Stimulated activated CD8-positive, alpha-beta memory T cell treated with anti-CD3 and anti-CD28 coated beads, Interleukin-2, amount 100 ng/mL, for 1 hour (primary cell): ENCODE measurements at regions not wholly inside any gene's neighbourhood (a gene's known extent, or its start where the extent isn't known, plus 50 kb on each side); places are given as distances from the start of the nearest gene placed in this dataset.
"Not testable (repeated sequence)": the region's sequence is repeated elsewhere in the genome, so short reads cannot be mapped to it uniquely, and the experiment has no call there.

ENCODE experiments used
- DNase-seq, 2 donors: peaks; one replicate each; pipeline ENCODE4 v3.0.0-alpha.2; 2020; ENCODE audit warnings: low read depth in 2 of 2

DNA sequence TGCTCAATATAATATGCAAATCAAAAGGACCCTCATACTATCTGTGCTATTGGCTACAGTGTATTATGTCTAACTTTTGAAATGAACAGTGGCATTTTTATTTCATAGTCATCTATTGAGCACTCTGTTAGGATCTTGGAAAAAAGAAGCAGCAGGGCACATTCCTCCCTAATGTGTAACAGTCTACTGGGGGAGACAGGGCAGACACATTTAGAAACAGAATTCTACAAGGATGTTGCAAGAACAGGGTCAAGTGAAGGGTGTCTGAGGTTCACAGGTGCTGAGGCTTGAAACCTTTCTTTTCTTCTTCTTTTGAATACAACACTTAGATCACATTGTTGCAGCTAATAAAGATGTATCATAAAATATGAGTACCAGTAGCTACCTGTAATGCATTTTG, 129.7 kb upstream of the SLC4A4 start:
- DNase-seq, result no peak

DNA sequence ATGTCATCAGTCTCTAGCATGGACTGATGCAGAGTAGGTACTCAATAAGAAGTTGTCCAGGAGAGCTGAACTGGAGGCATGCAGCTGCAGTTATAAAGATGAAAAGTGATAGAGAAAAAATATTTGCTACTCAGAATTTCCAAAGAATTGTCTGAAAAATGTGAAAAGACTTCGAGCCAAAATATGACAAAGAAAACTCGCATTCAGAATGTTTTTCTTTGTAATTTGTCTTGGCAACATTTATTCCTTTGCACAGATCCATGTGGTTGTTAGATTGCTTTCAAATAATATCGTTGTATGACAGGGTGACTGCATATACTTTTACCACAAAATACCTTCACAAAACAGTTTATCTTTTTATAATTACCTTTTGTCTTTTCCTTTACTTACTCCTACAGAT, 128.0 kb upstream of the SLC4A4 start:
- no peak for DNase-seq

DNA sequence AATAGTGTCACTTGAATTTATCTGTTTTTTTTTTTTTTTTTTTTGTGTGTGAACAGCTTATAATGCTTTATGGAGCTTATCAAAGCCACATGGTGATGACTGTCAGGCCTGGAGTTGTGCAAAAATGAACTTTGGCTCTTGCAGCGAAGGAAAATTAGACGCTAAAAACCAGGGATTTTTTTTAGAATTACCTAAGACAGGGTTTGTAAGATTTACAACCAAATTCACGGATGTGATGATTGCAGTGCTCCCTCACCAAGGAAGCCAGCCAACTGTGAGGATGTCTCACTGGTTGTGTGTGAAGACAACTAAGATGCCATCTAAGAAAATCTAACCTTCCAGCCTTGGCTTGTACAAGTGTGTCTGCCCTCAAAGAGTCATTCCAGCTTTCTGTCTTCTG, 127.1 kb upstream of the SLC4A4 start:
- DNase-seq, result no peak

DNA sequence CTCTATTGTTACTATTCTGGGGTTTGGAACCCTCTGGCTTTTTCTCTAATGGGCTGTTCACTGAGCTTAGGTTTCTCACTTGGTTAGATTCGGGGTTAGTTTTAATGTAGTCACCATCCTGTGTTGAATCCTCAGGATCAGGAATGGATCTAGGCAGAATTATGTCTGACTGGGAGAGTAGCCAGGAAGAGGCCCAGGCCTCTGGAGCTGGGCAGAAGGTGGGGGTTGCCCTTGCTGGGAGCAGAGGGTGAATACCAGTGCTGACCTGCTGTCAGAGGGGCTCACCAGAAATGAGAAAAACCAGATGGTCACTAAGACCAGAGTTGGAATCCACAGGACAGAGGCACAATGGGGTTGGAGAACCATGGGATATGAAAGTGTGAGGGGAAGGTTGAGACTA, 126.6 kb upstream of the SLC4A4 start:
- no peak for DNase-seq

DNA sequence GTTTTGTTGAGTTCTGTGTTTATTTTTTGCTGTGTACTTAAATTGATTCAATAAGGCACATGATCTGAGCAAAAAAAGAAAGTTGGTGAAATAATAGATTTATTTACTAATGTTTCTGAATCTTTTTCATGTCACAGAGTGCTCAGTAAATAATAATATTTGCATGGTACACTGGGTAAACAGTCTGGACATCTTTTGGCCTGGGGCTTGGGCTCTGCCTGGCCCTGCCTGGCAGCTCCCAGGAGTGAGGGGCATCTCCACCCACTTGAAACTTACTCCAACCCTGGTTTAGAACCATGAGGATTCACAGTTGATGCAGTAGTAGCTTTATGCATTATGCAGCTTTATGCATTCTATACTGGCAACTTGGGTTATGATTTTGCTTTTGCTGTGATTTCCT, 124.2 kb upstream of the SLC4A4 start:
- DNase-seq, result no peak

DNA sequence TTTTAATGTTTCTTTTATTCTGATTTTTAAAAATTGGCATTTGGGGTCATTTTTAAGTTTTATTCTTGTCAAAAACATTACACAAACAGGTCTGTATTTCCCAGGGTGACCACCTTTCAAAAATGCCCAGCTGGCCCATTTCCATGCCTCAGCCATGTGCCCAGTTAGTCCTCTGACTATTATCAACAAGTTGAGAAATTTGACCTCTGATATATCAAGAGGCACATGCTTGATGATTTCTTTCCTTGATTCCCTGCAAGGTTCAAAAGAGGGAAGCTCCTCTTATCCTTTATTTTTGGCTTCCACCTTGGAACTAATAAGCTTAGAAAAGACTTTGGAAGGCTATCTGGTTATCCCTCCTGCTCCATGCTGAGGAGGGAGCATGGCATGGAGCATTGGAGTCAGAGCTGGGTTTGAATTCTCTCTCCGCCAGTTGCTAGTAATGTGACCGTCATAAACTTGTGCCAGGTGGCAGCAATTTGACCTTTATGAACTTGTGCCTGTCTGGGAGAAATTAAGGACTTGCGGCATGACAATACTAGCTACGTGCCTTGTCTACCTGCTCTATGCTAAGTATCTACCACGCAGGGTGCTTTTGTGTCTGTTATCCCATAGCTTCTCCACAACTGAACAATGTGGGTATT, 122.4 kb upstream of the SLC4A4 start:
- no peak for DNase-seq

DNA sequence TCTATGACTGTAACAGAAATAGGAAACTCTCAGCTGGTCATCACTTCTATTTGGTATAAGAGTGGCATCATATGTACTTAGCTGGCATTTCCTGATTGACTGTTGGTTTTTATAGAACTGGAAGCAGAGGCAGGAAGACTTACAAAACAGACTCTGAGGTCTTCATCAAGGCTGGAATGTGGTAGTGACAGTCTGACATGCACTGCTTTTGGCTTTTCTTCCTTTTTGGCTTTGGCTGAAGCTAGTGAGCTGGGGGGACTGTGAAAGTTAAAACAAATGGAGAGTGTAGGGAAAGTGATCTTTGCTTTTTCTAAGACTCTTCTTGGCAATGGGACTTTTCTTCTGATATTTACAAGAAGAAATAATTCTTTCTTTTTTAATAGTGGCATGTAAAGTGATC, 121.1 kb upstream of the SLC4A4 start:
- DNase-seq, result no peak

DNA sequence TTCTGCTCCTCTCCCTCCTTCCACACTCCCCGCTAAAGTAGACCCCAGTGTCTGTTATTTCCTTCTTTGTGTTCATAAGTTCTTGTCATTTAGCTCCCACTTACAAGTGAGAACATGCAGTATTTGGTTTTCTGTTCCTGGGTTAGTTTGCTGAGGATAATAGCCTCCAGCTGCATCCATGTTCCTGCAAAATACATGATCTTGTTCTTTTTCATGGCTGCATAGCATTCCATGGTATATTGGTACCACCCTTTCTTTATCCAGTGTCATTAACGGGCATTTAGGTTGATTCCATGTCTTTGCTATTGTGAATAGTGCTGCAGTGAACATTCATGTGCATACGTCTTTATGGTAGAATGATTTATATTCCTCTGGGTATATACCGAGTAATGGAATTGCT, 118.0 kb upstream of the SLC4A4 start:
- DNase-seq, result not testable (repeated sequence)

DNA sequence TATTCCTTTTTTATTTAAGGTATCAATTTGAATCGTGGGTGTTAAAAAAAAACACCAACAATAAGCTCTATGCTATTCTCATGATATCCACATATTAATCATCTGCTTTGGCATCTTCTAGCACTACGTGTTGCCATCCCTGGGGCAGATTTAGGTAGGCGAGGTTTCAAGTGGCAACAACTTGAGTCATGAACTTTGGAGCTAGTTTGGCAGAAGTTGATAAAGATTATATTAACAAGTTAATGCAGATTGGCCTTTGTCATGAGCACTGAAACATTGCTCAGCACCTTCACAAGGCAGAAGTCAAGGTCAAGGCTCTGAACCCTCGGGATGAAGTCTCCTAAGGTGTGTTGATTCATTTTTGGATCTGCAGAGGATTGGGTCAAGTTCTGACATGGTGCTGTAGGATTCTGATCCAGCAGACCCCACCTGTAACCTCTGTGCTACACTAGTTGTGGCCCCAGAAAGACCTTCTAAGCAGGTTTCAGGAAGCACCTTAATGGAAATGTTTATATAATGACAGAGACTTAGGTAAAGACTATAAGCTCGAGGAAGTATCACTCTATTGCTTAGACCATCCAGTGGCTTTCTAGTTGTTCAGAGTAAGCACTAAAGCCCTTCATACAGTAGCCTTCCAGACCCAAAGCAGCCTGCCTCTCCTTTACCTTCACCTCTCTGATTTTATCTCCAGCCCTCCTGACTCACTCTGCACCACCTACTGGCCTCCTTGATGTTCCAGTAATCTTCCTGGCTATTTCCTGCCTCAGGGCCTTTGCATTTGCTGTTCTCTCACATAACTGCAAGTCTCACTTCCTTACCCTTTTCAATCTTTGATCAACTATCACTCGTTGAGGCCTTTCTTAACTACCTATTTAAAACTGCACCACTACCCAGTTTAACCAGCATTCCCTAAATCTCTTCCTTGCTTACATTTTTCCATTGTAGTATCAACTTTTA, 117.0 kb upstream of the SLC4A4 start:
- DNase-seq, result no peak

DNA sequence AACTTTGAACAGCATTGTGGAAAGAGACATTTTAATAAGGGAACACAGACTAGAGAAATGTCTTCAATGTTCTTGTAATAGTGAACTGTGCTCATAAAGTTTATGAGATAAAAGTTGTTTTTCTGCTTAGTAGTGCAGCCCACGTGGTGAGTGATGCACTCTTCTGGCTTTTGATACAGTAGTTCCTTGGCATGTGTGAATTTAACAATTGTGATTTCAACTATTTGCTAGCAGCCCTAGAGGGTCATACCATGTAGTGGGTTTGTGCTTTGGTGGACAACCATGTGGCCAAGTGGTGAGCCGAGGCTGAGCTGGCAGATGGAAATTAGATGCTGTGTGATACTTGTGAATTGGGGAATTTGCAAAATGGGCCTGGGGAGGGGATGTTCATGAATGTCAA, 116.2 kb upstream of the SLC4A4 start:
- DNase-seq, result no peak

DNA sequence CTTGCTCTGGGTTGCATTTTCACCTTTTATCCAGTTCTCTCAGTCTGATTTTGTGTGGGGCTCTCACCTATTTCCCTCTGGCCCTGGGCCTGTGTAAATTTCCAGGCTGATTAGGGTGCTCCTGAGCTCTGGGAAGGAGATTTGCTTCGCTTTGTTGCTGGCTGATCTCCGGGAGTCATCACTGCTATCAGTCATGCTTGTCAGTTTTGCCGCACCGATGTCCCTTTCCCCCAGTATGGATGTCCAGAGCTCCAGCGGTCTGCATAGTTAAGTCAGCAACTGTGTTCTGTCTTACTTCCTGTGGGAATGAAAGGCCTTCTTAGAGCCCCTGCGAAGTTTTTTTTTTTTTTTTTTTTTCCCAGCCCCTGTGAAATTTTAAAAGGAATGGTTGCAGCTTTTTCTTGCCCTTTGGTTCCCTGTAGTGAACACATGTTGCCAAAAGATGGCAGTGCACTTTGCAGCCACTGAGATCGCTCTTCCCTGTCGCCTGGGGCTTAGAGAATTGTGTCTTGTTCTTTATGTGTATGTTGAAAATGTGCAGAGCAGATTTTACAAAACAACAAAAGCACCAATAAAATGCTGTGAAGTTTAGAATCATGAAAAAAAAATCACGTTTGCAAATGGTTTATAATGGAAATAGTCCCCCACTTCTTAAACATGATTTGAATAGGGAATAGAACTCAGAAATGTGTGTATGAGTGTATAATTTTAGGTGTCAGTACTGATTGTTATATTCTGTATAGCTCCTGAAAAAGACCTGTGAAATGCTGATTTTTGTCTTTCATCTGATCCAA, 109.1 kb upstream of the SLC4A4 start:
- no peak for DNase-seq

DNA sequence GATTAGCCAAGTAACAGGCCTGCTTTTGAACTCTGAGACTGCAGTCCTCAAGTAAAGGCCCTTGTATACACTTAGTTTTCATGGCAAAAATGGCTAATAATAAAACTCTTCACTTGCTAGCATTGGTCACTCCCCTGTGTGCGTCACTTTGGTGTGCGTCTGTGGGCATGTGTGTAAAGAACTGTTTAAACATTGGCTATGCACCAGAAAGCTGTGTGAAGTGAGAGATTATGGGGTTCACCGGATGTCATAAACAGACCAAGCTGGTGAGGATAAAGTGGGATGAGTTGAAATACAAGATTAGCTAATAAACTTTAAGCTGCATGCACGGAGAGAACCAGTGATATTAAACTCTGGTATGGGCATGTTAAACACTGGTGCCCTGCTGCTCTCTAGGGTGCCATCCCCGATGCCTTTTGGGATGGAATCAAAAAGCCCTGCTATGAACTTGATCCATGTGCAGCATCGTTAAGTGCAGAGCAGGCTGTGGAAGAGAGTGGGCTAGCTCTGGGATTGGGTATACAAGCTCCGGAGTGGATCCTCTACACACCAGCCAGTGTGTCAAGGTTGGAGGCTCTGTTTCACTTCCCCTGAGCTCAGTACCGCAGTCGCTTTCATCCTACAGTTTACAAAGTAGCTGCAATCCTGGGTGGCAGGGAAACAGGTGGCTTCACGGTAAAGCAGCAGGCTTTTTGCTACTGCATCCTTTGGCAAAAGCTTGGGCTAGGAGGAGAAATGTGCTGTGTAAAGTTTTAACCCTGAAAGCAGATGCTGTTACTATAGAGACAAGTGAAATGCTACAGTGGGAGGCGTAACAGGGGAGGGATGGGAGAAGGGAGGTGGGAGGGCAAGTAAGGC, 108.3 kb upstream of the SLC4A4 start:
- no peak for DNase-seq

DNA sequence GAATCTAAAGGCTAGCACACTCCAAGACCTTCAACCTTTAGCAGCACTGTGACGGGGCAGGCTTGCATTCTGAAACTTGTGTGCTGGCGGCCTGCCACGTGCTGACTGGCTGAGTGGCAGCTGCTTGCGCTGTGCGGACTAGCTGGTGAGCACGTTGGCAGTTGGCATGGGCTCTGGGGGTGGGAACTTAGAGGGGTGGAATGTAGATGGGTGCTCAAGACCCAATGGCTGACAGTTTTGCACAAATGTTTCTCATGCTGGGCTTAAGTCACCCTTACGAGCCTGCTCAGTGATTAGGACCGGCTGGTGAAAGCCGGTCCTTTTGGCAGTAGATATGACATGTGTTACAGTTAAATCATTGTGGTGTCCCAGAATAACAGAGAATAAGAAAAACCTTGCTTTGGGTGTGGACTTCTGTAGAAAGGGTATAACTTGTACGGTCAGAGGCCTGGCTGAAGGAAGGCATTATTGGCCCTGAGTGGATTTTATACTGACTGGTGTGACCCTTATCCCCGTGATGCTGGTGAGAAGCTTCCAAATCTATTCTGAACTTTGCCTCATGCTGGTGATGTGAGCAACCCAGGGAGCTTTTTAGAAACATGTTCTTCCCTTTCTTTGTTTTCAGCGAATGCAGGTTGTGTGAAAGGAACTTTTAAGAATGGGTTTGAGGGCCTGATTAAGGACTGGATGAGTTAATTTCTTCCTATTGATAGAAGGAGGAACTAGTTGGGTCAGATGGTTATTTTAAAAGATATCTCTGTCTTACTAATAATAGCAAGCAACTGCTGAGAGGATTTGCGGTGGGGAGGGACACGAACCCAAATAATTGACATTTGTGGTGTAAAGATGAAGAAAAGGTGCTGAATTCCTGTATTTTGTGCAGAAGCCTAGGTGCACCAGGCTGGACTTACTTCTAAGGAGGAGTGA, 107.4 kb upstream of the SLC4A4 start:
- DNase-seq, result no peak

DNA sequence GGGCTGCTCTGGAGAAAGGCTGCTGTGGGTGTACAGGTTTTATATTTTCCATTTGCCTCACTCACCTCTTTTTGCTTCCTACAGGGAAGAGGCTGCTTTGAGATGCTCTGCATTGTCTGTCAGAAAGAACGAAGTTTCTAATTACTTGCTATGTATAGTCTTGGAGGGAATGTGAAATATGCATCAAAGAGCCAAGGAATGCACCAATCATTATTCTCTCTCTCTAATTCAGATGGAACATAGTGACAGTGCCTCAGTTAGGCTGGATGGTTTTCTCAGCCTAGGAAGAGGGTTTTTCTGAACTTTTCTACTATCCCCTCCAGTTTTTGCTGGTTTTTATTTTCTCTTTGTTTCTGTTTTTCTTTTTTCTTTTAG, 106.8 kb upstream of the SLC4A4 start:
- no peak for DNase-seq

DNA sequence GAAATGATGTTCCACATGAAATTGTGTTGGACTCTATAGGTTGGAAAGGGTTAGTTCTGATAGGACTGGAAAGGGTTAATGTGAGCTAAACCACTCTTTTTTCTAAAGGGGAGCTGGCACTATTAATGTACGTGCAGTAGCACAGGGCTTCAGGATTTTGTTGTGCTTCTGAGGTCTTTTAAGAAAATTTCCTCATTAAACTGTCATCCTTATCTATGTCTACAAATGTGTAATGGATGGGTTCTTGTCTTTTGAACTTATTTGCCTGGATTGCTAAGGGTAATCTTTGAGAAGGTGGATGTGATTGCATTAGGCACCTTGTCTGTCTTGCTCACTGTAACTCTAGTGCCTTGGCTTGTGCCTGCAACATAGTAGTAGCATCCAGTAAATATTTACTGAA, 106.0 kb upstream of the SLC4A4 start:
- DNase-seq, result no peak

DNA sequence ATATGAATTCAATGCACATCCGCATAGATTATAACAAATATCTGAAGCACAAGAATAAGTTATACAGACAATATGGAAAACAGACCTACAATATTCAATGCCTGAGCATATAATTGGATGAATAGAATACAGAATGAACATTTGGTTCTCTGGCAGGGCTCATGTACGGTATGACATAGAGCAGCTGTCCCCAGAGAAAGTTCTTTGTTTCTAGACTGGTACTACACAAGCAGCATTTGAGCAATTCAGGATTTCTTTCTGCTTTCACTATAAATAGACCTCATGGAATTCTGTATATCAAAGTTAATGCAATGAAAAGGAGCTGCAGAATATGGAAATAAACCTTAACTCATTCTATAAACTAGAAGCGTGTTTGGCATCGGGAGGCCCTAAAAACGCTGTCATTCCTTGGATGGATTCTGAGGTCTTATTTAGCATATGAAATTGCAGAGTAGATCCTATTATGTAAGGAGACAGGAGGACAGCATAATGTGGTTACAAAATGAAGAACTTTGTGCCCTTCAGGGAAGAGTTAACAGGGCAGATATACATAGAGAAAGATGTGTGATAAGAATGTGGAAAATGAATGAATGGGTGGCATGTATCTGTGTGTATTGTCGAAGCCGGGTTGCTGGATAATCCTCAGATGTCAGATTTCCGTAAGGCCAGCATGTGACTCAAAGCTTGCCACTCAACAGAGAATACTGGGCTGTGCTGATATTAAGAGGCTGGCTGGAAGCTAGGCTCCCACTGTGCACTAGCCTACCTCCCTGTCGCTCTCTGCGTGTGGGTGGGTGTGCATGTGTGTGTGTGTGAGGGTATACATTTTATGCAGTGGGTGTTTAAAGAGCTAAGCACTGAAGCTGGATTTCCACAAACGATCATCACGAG, 103.3 kb upstream of the SLC4A4 start:
- DNase-seq, result no peak

DNA sequence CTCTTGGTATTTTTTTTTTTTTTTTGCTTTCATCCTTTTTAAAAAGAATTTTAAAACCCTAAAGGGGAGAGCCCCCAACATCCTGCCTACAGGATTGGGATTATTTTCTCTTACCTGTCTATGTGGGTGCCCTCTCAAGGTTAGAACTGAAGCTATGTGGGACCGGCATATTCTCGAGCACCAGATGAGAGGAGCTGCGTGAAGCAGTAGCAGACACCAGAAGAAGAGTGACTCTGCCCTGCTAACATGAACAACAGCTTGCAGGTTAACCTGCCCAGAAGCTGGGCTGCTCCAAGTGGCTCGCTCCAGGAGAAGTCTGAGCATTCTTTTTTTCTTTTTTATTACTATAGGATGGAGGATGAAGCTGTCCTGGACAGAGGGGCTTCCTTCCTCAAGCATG, 102.6 kb upstream of the SLC4A4 start:
- no peak for DNase-seq

DNA sequence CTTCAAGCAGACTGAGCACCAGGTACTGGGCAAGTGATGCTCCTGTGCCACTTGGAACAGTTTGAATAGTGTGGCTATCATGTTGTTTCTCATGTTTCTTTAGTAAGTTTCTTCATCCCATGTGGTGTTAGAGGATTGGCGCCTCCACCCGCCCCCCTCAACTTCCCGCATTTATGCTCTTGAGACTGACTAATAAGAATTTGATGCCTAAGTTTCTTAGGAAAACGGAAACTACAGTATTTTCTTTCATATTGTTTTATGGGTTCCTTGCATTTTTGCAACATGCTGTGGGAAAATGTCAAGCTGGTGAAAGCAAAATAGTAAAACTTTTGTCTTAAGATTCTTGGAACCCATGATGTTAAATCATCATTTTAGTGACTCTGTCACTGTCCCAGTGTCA, 101.2 kb upstream of the SLC4A4 start:
- DNase-seq, result no peak

DNA sequence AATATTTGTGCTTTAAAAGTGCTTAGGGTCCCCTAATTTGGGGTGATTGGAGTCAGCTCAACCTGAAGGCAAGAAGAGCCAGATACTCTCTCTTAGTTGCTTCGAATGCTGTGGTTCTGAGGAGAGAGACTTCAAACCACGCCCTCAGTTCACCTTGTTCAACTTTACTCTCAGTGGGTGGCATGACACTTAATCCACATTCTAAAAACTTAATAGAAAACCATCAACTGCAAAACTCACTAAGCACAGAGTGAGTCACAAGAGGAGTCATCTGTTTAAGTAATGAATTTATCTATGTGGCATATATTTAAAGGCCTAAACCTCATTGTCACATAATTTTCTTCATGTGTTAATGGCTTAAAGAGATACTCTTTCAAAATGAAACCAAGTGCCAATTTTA, 99.5 kb upstream of the SLC4A4 start:
- DNase-seq, result no peak

DNA sequence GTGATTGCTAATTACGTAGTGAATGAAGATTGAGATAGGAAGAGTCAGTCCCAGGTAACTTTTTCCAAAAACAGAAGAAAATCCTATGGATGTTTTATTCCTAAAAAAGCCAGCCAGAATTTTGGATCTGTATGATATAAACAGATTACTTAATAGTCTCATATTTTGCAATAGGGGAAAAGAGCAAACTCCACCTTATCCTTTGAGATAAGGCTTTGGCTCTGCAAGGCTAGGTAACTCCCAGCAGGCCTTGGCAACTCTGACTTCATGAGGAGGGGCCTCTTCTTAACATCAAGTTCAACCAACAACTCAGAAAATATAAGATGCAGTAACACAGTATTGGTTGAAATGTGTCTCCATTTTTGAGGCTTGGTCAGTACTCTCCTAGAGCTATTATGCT, 98.7 kb upstream of the SLC4A4 start:
- DNase-seq, result no peak
